Small intestine (tissue), 7 donors: ENCODE measurements at regions not wholly inside any gene's neighbourhood (a gene's known extent, or its start where the extent isn't known, plus 50 kb on each side); places are given as distances from the start of the nearest gene placed in this dataset.
"Not testable (repeated sequence)": the region's sequence is repeated elsewhere in the genome, so short reads cannot be mapped to it uniquely, and the experiment has no call there.

ENCODE experiments used
- DNase-seq, 2 donors: peaks; one replicate each; pipeline versions ENCODE4 v3.0.0 to v3.0.0-alpha.2; 2013
- FAIRE-seq: peaks from 2 replicates; lab custom pipeline; 2012; peaks lifted over from hg19 to GRCh38; lab: Jason Lieb, UNC
- H3K27ac ChIP-seq, 3 donors: one replicate each; pipeline ENCODE4 v1.5.1; 2013; ENCODE audit warnings: low read length in 2 of 3, mild to moderate bottlenecking in 2 of 3, control low read depth in 1 of 3, inconsistent platforms in 1 of 3, low read depth in 1 of 3, moderate library complexity in 1 of 3
- H3K27me3 ChIP-seq, 3 donors: one replicate each; pipeline ENCODE4 v1.6.1; 2013; ENCODE audit warnings: low read length in 3 of 3, inconsistent platforms in 1 of 3; ENCODE audit not compliant: control insufficient read depth in 3 of 3, insufficient read depth in 3 of 3
- H3K36me3 ChIP-seq, 3 donors: one replicate each; pipeline ENCODE4 v1.6.1; 2013; ENCODE audit warnings: low read length in 3 of 3, inconsistent platforms in 1 of 3, low read depth in 1 of 3, mild to moderate bottlenecking in 1 of 3, moderate library complexity in 1 of 3; ENCODE audit not compliant: control insufficient read depth in 3 of 3, insufficient read depth in 2 of 3
- H3K4me1 ChIP-seq, 3 donors: one replicate each; pipeline ENCODE4 v1.6.1; 2013; ENCODE audit warnings: low read length in 2 of 3, inconsistent platforms in 1 of 3, low read depth in 1 of 3, mild to moderate bottlenecking in 1 of 3, moderate library complexity in 1 of 3; ENCODE audit not compliant: control insufficient read depth in 3 of 3, insufficient read depth in 2 of 3
- H3K4me3 ChIP-seq, 3 donors: one replicate each; pipeline ENCODE4 v1.5.1; 2013; ENCODE audit warnings: low read length in 3 of 3, control low read depth in 1 of 3, inconsistent platforms in 1 of 3, low read depth in 1 of 3, mild to moderate bottlenecking in 1 of 3, moderate library complexity in 1 of 3
- H3K9me3 ChIP-seq, 2 donors: one replicate each; pipeline ENCODE4 v1.6.1; 2013; ENCODE audit warnings: low read depth in 1 of 2, low read length in 1 of 2; ENCODE audit not compliant: control insufficient read depth in 2 of 2, insufficient read depth in 1 of 2
- WGBS, 3 donors: extraction: QIAGEN DNeasy Blood & Tissue Kit; methylation state at CpG; one replicate each; pipeline ENCODE4 v1.1.7; 2013; 5-methylcytosine and 5-hydroxymethylcytosine counted together
- donor health status: healthy with polysubstance abuse.
- donor health status: control.
- donor health status: control.
- donor health status: Bipolar disorder and iron deficiency.
- donor health status: healthy.

DNA sequence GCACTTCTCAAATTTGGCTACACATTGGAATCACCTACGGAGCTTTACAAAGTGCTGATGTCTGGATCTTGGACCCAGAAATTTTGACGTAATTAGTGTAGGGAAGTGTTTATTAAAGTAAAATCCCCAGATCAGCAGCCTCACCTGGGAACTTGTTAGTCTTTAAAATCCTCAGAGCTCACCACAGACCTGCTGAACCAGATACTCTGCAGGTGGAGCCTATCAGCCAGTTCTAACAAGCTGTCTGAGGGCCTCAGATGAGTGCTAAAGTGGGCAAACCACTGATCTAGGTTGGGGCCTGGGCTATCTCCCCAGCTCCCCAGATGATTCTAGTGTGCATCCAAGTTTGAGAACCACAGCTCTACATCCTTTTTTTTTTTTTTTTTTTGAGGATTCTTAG, 436.0 kb downstream of the ETS1 start:
- Histone ChIP-seq H3K27ac (no peak overlapping the region), H3K27me3 (peaks cover 0 to 8% (median 0%) of the 10 kb centered on the region in 3 donors), H3K4me1 (no peaks in the 10 kb centered on the region), H3K4me3 (no peak overlapping the region), H3K9me3 (no peaks in the 10 kb centered on the region), H3K36me3 (no peaks in the 10 kb centered on the region)
- FAIRE-seq, result no peak
- WGBS, 3 donors, result 76 to 92% (median 92%) methylated on average over 2 of the region's 2 CpGs
- no peak for DNase-seq

DNA sequence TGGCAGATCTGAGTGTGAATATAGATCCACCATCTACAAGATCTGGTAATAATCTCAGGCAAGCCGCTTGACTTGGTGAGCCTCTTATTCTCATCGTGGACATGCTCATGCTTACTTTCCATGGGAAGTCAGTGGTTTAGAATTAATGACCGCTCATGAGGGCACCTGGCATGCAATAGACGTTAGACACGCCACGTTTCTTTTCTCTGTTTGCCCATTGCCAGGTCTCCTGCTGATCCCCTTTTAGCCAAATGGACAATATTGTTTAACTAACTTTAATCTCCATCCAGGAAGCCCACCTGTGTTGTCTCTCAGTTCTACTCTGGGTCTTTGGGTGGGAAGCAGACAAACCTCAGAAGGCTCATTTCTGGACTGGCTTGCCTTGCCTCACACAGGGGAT, 439.1 kb downstream of the ETS1 start:
- 93 to 95% (median 94%) methylated on average over 6 of the region's 6 CpGs for WGBS, 3 donors

DNA sequence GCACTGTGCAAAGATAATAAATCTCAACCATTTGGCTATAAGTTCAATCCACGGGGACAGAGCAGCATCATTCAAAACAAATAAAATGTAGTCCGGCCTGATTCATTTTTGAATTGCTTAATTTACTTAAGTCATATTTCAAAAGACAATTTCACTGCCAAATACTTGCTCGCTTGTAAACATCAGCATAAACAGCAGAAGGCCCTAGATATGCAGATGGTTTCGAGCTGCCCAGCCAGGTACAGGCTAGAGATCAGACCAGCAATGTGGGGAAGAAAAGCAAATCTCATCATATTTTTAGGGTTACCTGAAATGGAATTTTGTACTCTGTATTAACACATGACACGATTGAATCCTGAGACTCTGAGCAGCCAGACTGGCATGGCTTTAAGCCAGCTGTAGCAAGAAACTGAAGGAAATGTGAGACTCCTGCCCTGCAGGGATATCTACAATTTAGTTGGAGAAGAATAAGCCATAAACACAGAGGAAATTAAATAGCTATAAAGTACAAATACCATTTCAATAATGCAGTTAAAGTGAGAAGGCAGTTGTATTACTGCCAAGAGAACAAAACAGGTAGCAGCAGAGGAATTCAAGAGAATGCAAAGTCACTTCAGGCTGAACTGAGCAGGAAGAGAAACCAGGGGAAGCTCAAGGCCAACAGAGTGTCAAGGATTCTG, 440.3 kb downstream of the ETS1 start:
- Histone ChIP-seq H3K27ac (no peak overlapping the region), H3K9me3 (no peaks in the 10 kb centered on the region), H3K4me1 (no peaks in the 10 kb centered on the region), H3K27me3 (peaks cover 0 to 5% (median 0%) of the 10 kb centered on the region in 3 donors), H3K4me3 (no peak overlapping the region), H3K36me3 (no peaks in the 10 kb centered on the region)
- FAIRE-seq, result no peak
- WGBS, 3 donors, result 50 to 59% (median 54%) methylated on average over 5 of the region's 5 CpGs
- no peak for DNase-seq

More for the DNA sequence above, 439.1 kb downstream of the ETS1 start:
- Histone ChIP-seq H3K4me1 (no peaks in the 10 kb centered on the region), H3K9me3 (no peaks in the 10 kb centered on the region), H3K36me3 (no peaks in the 10 kb centered on the region), H3K27me3 (peaks cover 0 to 5% (median 0%) of the 10 kb centered on the region in 3 donors), H3K27ac (no peak overlapping the region), H3K4me3 (no peak overlapping the region)
- FAIRE-seq (no peak), DNase-seq (no peak)

- FAIRE-seq, H3K4me1 ChIP-seq, H3K27ac ChIP-seq, H3K36me3 ChIP-seq, H3K4me3 ChIP-seq, H3K9me3 ChIP-seq, DNase-seq, H3K27me3 ChIP-seq: not testable (repeated sequence)
- WGBS, 3 donors, result 87 to 100% (median 100%) methylated on average over 1 to 6 of the region's 6 CpGs
Measured at GRCh38 chr11:128140293-128140692, 447.1 kb downstream of the ETS1 start.

GRCh38 chr11:128135451-128135850, 451.9 kb downstream of the ETS1 start:
- DNase-seq, result no peak
- no peak for FAIRE-seq
- 48 to 82% (median 72%) methylated on average over 2 of the region's 2 CpGs for WGBS, 3 donors

DNA sequence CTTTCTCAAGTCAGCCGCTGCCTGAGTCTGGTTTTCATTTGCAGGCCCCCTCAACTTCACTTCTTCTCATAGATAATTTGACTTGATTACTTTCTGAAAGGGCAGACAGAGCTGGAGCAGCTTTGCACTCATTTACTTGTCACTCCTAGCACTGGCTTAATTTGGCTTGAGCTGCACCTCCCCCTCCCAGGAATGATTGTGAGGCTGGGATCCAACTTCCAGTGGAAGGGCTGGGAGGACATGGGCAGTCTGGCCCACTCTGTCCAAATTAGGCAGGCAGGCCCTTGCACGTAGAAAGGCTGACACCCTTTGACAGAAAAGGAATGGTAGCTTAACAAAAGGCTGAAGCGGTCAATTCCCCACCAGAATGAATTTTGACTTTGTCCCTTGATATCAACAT, 453.9 kb downstream of the ETS1 start:
- Histone ChIP-seq H3K4me3 (no peak overlapping the region), H3K27me3 (no peaks in the 10 kb centered on the region), H3K27ac (no peak overlapping the region), H3K36me3 (no peaks in the 10 kb centered on the region), H3K9me3 (no peaks in the 10 kb centered on the region), H3K4me1 (no peaks in the 10 kb centered on the region)
- DNase-seq (no peak), FAIRE-seq (no peak)
- 65 to 74% (median 69%) methylated on average over 3 of the region's 3 CpGs for WGBS, 3 donors

More at GRCh38 chr11:128135451-128135850, 451.9 kb downstream of the ETS1 start:
- no peaks in the 10 kb centered on the region for H3K27me3 ChIP-seq
- no peak overlapping the region for H3K4me3 ChIP-seq
- no peaks in the 10 kb centered on the region for H3K9me3 ChIP-seq
- H3K27ac ChIP-seq, result no peak overlapping the region
- no peaks in the 10 kb centered on the region for H3K36me3 ChIP-seq
- H3K4me1 ChIP-seq, result no peaks in the 10 kb centered on the region

DNA sequence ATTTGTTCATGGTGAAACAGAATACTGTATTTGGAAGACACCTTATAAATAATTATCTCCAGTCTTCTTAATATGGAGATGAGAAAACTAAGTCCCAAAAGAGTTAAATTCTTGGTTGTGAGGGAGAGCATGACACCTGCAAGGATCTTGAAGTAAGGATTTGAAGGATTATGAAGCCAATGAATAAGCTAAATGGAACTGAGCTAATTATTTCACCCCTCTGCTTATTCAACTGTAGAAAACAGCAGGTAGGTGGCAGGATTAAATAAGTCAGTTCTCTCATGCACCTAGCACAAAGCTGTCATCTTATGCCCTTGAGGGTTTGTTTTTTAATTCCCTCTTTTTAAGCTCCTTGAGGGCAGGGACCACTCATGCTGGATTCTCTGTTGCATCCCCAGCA, 457.3 kb downstream of the ETS1 start:
- Histone ChIP-seq H3K4me3 (no peak overlapping the region), H3K9me3 (no peaks in the 10 kb centered on the region), H3K27me3 (no peaks in the 10 kb centered on the region), H3K27ac (no peak overlapping the region), H3K4me1 (no peaks in the 10 kb centered on the region), H3K36me3 (no peaks in the 10 kb centered on the region)
- no peak for FAIRE-seq
- DNase-seq, result no peak

- DNase-seq, result no peak
- no peak for FAIRE-seq
- Histone ChIP-seq H3K4me3 (no peak overlapping the region), H3K9me3 (no peaks in the 10 kb centered on the region), H3K27me3 (no peaks in the 10 kb centered on the region), H3K27ac (no peak overlapping the region), H3K36me3 (no peaks in the 10 kb centered on the region), H3K4me1 (no peaks in the 10 kb centered on the region)
- WGBS, 3 donors, result 77 to 86% (median 78%) methylated on average over 3 of the region's 3 CpGs
Measured at GRCh38 chr11:128125723-128126122, 461.6 kb downstream of the ETS1 start.

DNA sequence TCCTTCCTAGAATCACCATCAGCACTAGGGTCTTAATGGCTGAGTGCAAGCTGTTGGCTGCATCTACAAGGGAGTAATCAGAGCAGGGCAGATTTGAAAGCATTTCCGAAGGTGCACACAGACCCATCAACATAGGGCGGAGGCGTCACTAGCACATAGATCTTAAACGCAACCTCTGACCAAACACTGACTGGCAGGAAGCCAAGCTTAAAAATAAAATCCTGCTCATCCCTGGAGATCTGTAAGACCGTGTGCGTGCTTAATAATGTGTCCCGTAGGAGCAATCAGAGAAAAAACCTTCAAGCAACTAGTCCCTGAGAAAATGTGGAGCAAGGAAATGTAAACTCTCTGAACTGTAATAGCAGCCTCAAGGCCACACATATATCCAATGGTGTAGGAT, 470.5 kb downstream of the ETS1 start:
- H3K27me3 ChIP-seq, result no peaks in the 10 kb centered on the region
- H3K9me3 ChIP-seq, result no peaks in the 10 kb centered on the region
- H3K27ac ChIP-seq, result no peak overlapping the region
- H3K4me3 ChIP-seq, result no peak overlapping the region
- no peaks in the 10 kb centered on the region for H3K36me3 ChIP-seq
- 48 to 63% (median 50%) methylated on average over 7 of the region's 7 CpGs for WGBS, 3 donors
- no peaks in the 10 kb centered on the region for H3K4me1 ChIP-seq
- DNase-seq, result no peak
- no peak for FAIRE-seq
